GM12864 (cell line): ENCODE measurements at regions not wholly inside any gene's neighbourhood (a gene's known extent, or its start where the extent isn't known, plus 50 kb on each side); places are given as distances from the start of the nearest gene placed in this dataset.

ENCODE experiments used
- DNase-seq: peaks from one replicate; pipeline ENCODE4 v3.0.0-alpha.2; 2011; ENCODE audit warnings: low read depth
- H3K4me3 ChIP-seq: 2 replicates; pipeline ENCODE4 v1.5.1; 2011; ENCODE audit warnings: mild to moderate bottlenecking, low read depth, low read length, control low read depth
- CTCF ChIP-seq: IDR thresholded peaks from 2 replicates; pipeline ENCODE4 v1.5.1; 2011; ENCODE audit warnings: low read depth, mild to moderate bottlenecking, moderate library complexity, low read length, control low read depth, inconsistent platforms; ENCODE audit errors: missing control alignments

GRCh38 chr3:170712336-170712735 is 126.5 kb upstream of the SLC7A14 start:
- H3K4me3 ChIP-seq: no peak overlapping the region
- TF ChIP-seq CTCF: no peak
- no peak for DNase-seq

- no peak for TF ChIP-seq CTCF
- DNase-seq: no peak
- H3K4me3 ChIP-seq: no peak overlapping the region
Observed at GRCh38 chr3:170711786-170712185, 125.9 kb upstream of the SLC7A14 start.

- no peak for DNase-seq
- TF ChIP-seq CTCF: no peak
- H3K4me3 ChIP-seq: no peak overlapping the region
Observed at GRCh38 chr3:170709046-170709445, 123.2 kb upstream of the SLC7A14 start.

GRCh38 chr3:170707899-170708298 is 122.0 kb upstream of the SLC7A14 start:
- no peak for DNase-seq
- no peak for TF ChIP-seq CTCF

GRCh38 chr3:170705131-170705530 is 119.3 kb upstream of the SLC7A14 start:
- no peak for DNase-seq
- TF ChIP-seq CTCF: no peak
- no peak overlapping the region for H3K4me3 ChIP-seq

More at GRCh38 chr3:170707899-170708298, 122.0 kb upstream of the SLC7A14 start:
- H3K4me3 ChIP-seq: no peak overlapping the region

- TF ChIP-seq CTCF: no peak
- H3K4me3 ChIP-seq: no peak overlapping the region
- no peak for DNase-seq
Observed at GRCh38 chr3:170703121-170703588, 117.3 kb upstream of the SLC7A14 start.

GRCh38 chr3:170701696-170702678 is 116.1 kb upstream of the SLC7A14 start:
- H3K4me3 ChIP-seq: no peak overlapping the region
- no peak for TF ChIP-seq CTCF
- DNase-seq: no peak
